Activated naive CD8-positive, alpha-beta T cell treated with anti-CD3 and anti-CD28 coated beads, Interleukin-2, amount 10 ng/mL, durations not matched to agents 7 days and 5 days (primary cell): ENCODE measurements at regions not wholly inside any gene's neighbourhood (a gene's known extent, or its start where the extent isn't known, plus 50 kb on each side); places are given as distances from the start of the nearest gene placed in this dataset.

Experiments
- ATAC-seq: fragments of 150-1000 bp; cut with Tn5 transposase; one replicate; pipeline ENCODE4 v1.10.0; 2021; ENCODE audit warnings: low read depth, moderate library complexity
- POLR2A ChIA-PET: fragments of 350-600 bp; sonication (Branson Sonifier 250); formaldehyde crosslinking; loops from one replicate; lab custom pipeline; 2021; ENCODE audit warnings: antibody characterized with exemption; lab: Charles Lee
- DNase-seq: peaks from one replicate; pipeline ENCODE4 v3.0.0; 2021
- H3K27ac Mint-ChIP-seq: one replicate; pipeline ENCODE4 v1.8.0; 2022; ENCODE audit warnings: mild to moderate bottlenecking, mixed read lengths
- H3K27me3 Mint-ChIP-seq: one replicate; pipeline ENCODE4 v1.8.0; 2022; ENCODE audit warnings: mild to moderate bottlenecking, moderate library complexity, mixed read lengths
- H3K36me3 Mint-ChIP-seq: one replicate; pipeline ENCODE4 v1.8.0; 2021; ENCODE audit warnings: mild to moderate bottlenecking, mixed read lengths
- H3K4me1 Mint-ChIP-seq: one replicate; pipeline ENCODE4 v1.8.0; 2021; ENCODE audit warnings: mixed read lengths
- H3K4me3 Mint-ChIP-seq: one replicate; pipeline ENCODE4 v1.8.0; 2022; ENCODE audit warnings: mild to moderate bottlenecking, moderate library complexity, mixed read lengths
- H3K9me3 Mint-ChIP-seq: one replicate; pipeline ENCODE4 v1.8.0; 2021; ENCODE audit warnings: mixed read lengths

DNA sequence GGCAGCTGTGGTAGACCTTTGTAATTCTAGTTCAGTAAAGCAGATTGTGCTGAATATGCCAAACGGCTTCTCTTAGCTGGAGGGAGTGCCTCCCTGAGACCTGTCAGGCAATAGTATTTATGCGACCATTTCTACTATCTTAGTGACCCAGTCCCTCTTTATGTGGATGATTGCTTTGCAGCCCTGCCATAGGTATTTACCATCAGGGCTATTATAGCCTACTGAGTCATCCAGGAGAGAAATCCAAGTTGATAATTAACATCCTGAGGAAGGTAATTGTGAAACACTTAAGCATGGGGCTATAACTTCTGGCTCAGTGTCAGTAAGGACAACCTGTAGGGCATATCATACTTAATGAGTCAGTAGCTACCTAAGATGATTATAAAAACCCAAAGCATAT lies 103.9 kb upstream of the MAOA start:
- Mint-ChIP-seq H3K27ac (no peak overlapping the region), H3K36me3 (no peaks in the 10 kb centered on the region), H3K4me3 (no peak overlapping the region), H3K27me3 (no peaks in the 10 kb centered on the region), H3K4me1 (peaks cover 2% of the 10 kb centered on the region), H3K9me3 (peaks cover 1% of the 10 kb centered on the region)
- DNase-seq (no peak), ATAC-seq (no peak)
- POLR2A ChIA-PET, result no interaction called here

DNA sequence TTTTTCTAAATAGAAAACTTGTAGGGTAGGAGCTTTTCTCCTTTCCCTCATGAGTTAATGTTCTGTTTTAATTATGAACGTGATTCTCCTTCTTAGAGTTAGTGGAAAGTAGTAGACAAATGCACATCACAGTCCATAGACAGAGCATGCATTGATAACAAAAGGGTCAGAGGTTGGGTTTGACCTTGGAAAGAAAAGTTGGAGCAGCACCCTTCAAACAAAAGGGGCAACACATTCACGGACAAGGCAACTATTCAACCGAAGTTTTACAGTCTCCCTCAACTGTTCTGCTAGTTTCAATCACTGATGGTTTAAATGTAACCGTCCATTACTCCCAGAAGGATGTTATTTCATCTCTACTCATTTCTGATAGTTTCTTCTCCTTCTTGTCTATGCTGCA lies 103.4 kb upstream of the MAOA start:
- Mint-ChIP-seq H3K27me3 (no peaks in the 10 kb centered on the region), H3K27ac (no peak overlapping the region), H3K36me3 (no peaks in the 10 kb centered on the region), H3K9me3 (peaks cover 1% of the 10 kb centered on the region), H3K4me3 (no peak overlapping the region), H3K4me1 (peaks cover 2% of the 10 kb centered on the region)
- ATAC-seq, result no peak
- POLR2A ChIA-PET, result no interaction called here
- DNase-seq, result no peak

DNA sequence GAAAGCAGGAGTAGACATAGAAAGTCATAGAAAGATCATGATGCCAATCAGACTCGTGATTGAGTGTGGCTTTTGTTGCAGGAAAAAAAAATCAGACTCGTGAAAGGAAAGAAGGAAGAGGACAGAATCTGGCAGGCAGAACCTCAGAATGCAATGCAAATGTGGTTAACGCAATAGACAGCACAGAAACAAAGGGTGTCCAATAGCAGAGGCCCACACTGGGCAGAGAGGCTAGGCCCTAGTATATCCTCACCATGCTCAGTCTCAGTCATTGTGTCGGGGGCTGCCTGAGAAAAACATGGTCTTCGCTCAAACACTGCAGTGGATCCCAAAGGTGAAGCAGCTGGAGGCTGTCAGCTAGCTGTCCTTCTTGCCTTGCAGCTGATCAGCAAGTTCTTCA lies 102.8 kb upstream of the MAOA start:
- H3K9me3 Mint-ChIP-seq, result no peaks in the 10 kb centered on the region
- H3K4me3 Mint-ChIP-seq, result no peak overlapping the region
- no peak overlapping the region for H3K27ac Mint-ChIP-seq
- peaks cover 3% of the 10 kb centered on the region for H3K4me1 Mint-ChIP-seq
- no peaks in the 10 kb centered on the region for H3K36me3 Mint-ChIP-seq
- ATAC-seq (no peak), DNase-seq (no peak)
- POLR2A ChIA-PET, result no interaction called here
- H3K27me3 Mint-ChIP-seq, result no peaks in the 10 kb centered on the region

DNA sequence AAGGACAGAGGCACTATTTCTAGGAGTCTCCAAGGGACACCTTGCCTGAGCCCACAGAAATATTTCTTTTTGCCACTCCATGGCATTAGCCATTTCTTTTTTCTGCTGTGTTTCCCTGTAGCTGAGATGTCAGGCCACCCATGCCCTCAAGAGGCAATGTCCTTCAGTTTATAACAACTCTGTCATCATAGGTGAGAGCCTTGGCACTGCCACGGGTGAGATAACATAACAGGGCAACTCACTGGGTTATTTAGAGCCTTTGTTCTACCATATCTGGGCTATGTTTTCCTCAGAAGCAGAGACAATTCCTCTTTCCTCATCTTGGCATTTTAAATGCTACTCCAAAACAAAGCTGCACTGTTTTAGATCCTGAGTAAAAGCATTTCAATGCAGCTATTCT lies 99.9 kb upstream of the MAOA start:
- Mint-ChIP-seq H3K4me3 (no peak overlapping the region), H3K27me3 (no peaks in the 10 kb centered on the region), H3K36me3 (no peaks in the 10 kb centered on the region), H3K9me3 (no peaks in the 10 kb centered on the region), H3K4me1 (peaks cover 3% of the 10 kb centered on the region), H3K27ac (no peak overlapping the region)
- POLR2A ChIA-PET, result no interaction called here
- ATAC-seq (no peak), DNase-seq (no peak)

DNA sequence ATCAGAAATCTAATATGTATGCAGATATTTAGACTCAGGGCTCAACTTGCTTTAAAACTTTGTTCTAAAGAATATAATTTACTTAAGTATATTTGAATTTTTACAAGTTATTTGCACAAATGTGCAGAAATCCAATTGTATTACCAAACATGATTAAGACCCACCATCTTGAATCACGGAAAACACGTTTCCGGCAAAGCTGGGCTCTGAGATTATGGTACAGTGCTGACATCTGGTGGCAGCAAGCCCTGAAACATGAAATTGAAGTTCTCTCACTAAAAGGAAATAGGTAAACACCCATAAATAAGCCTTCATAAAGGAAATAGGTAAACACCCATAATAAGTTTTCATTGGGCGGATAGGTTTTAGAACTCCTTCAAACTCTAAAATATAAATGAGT lies 98.3 kb upstream of the MAOA start:
- ATAC-seq, result no peak
- Mint-ChIP-seq H3K9me3 (no peaks in the 10 kb centered on the region), H3K27ac (no peak overlapping the region), H3K27me3 (no peaks in the 10 kb centered on the region), H3K4me1 (peaks cover 1% of the 10 kb centered on the region), H3K4me3 (no peak overlapping the region), H3K36me3 (no peaks in the 10 kb centered on the region)
- POLR2A ChIA-PET, result no interaction called here
- peak; percentile 35 for DNase-seq

DNA sequence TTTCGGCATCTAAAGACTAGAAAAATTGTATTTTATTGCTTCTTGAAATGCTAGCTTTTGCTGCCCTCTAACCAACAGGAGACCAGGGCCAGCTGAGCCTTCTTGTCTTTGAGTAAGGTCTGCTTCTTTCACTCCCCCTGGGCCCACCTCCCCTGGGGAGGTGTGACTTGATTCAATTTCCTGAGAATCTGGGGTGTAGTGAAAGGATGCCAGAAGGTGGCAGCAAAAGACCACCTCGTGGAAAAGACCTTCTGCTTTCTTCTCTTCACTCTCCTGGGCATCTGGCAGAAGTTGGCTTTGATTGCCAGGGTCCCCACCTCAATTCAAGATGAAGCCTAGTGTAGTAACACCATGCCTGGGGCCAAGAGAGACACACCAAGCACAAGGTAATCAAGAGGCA lies 96.5 kb upstream of the MAOA start:
- H3K4me1 Mint-ChIP-seq, result peaks cover 1% of the 10 kb centered on the region
- DNase-seq (peak; percentile 20), ATAC-seq (no peak)
- no peak overlapping the region for H3K27ac Mint-ChIP-seq
- H3K27me3 Mint-ChIP-seq, result no peaks in the 10 kb centered on the region
- no peaks in the 10 kb centered on the region for H3K36me3 Mint-ChIP-seq
- no peak overlapping the region for H3K4me3 Mint-ChIP-seq
- no peaks in the 10 kb centered on the region for H3K9me3 Mint-ChIP-seq
- POLR2A ChIA-PET, result no interaction called here

DNA sequence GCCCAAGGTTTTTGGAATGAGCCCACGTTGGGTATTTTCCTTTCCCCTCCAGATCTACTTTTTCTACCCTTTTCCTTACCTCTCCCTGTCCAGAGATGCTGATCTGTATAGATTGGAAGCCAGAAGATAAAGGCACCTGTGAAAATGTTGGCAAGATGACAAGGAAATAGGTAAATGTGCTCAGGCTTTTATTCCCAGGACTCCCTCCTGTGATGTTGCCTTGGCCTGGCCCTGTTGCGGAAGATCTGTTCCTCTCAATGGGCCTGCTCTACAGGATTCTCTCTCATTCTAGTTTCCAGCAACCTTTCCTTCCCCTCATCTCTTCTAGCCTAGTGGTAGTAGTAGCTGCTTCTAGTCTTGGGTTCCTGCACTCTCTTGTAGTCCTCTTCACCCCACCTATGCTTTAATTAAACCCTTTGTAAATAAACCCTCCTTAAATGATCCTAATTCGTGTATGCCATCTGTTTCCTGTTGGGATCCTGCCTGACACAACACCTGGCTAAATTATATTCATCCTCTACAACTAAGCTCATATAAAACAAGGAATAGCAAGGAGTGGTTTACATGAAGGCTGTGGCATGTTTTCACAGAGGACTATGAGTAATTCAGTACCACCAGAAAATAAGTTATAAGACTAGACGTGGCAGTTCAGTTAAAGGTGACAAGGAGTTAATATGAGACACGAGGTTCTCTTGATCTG lies 95.7 kb upstream of the MAOA start:
- no peak overlapping the region for H3K4me3 Mint-ChIP-seq
- no peaks in the 10 kb centered on the region for H3K9me3 Mint-ChIP-seq
- H3K36me3 Mint-ChIP-seq, result no peaks in the 10 kb centered on the region
- POLR2A ChIA-PET, result no interaction called here
- no peak for DNase-seq
- ATAC-seq, result no peak
- H3K27me3 Mint-ChIP-seq, result no peaks in the 10 kb centered on the region
- peaks cover 1% of the 10 kb centered on the region for H3K4me1 Mint-ChIP-seq
- H3K27ac Mint-ChIP-seq, result no peak overlapping the region

DNA sequence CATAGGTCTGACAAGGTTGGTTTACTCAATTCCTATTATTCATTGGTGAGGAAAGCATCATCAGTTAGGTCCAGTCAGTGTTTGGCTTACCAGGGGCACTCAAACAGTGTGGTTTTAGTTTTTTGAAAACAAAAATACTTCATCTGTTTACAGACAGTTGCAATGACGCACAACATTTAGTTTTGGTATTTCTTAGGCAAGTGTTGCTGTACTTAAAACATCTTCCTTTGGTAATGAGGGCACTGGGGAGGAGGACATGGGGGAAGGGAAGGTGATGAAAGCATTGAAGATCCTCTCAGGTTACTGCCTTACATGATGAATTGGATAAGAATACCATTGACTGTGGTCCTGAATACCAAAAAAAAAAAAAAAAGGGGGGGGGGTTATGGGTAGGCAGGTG lies 93.7 kb upstream of the MAOA start:
- ATAC-seq (no peak), DNase-seq (no peak)
- peaks cover 1% of the 10 kb centered on the region for H3K4me1 Mint-ChIP-seq
- POLR2A ChIA-PET, result no interaction called here
- H3K27me3 Mint-ChIP-seq, result no peaks in the 10 kb centered on the region
- no peaks in the 10 kb centered on the region for H3K9me3 Mint-ChIP-seq
- H3K27ac Mint-ChIP-seq, result no peak overlapping the region
- H3K36me3 Mint-ChIP-seq, result no peaks in the 10 kb centered on the region
- H3K4me3 Mint-ChIP-seq, result no peak overlapping the region

DNA sequence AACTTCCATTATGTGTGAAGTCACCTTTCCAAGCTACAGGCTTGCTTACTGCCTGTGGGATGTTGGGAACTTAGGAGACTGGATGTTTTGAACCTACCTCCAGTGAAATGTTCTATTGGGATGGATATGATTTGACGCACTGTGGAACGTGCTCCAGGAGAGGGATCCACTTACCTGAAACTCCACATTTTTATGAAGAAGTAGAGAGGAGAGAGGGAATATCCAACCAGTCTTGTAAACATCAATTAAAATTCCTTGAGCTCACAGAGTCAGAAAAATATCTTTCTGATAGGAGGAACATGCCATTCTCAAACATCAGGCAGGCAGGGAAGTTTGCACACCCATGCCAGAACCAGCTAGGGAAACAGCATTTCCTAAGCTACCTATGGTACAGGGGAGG lies 91.1 kb upstream of the MAOA start:
- Mint-ChIP-seq H3K27ac (no peak overlapping the region), H3K9me3 (no peaks in the 10 kb centered on the region), H3K27me3 (no peaks in the 10 kb centered on the region), H3K4me1 (no peaks in the 10 kb centered on the region), H3K36me3 (no peaks in the 10 kb centered on the region), H3K4me3 (no peak overlapping the region)
- DNase-seq (no peak), ATAC-seq (no peak)
- POLR2A ChIA-PET, result no interaction called here

DNA sequence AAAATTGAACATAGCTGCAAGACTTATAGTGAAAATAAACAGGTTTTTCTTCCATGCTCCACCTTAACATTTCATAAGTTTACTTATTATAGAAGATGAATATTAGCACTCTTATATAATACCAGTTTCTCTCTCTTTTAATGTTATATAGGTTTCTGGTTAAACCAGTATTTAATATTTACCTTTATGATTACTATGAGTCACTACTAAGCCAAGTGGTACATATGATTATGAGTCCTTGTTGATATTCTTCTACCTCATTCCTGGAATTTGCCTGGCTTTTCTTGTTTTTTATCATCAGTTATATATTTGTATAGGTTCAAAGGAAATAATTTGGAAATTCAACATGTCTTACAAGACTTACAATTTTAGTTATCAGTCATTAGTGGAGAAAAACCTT lies 89.9 kb upstream of the MAOA start:
- POLR2A ChIA-PET, result no interaction called here
- H3K36me3 Mint-ChIP-seq, result no peaks in the 10 kb centered on the region
- no peak for ATAC-seq
- DNase-seq, result no peak
- H3K9me3 Mint-ChIP-seq, result no peaks in the 10 kb centered on the region
- H3K4me1 Mint-ChIP-seq, result no peaks in the 10 kb centered on the region
- H3K27ac Mint-ChIP-seq, result no peak overlapping the region
- no peak overlapping the region for H3K4me3 Mint-ChIP-seq
- no peaks in the 10 kb centered on the region for H3K27me3 Mint-ChIP-seq

DNA sequence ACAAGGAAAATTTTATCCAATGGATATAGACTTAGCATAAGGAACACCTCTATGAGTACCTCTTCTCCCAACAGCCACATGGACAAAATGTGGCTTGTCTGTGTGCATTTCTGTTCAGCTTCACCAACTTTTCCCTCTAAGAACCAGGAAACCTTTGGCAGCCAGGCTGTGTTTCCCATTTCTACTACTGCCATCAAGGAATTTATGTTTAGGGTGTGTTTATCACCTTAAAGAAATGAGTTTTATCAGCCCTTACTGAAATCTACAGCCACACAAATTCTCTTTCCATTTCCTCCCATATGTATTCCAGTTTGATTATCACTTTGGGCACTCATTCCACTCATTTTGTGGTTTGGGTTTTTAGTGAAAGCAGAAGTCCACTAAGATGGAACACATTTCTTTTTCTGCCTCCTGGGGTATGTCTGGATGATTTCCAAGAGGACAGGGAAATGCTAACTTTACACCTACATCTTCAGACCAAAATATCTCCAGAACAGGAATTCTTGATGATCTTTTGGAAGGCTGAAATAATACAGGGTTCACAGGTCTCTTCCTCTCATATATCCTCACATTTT lies 82.6 kb upstream of the MAOA start:
- H3K4me1 Mint-ChIP-seq, result no peaks in the 10 kb centered on the region
- H3K36me3 Mint-ChIP-seq, result no peaks in the 10 kb centered on the region
- H3K9me3 Mint-ChIP-seq, result no peaks in the 10 kb centered on the region
- POLR2A ChIA-PET, result no interaction called here
- no peak for ATAC-seq
- no peak for DNase-seq
- no peak overlapping the region for H3K4me3 Mint-ChIP-seq
- H3K27ac Mint-ChIP-seq, result no peak overlapping the region
- H3K27me3 Mint-ChIP-seq, result no peaks in the 10 kb centered on the region

DNA sequence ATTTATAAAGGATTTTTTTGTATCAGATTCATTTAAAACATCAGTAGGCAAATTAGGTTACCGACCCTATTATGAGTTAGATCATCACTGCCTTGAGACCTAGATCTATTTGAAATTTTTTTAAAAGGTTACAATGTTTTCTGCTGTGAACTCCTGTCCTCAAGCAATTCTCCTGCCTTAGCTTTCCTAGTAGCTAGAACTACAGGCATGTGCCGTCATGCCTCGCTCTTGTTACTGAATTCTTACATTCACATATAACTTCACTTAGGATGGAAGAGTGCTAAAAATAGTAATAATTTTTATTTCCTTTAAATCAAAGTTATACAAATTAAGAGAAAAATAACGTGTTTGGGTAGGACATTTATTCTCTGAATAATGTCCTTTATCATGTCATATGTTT lies 75.5 kb upstream of the MAOA start:
- no peak overlapping the region for H3K27ac Mint-ChIP-seq
- H3K4me3 Mint-ChIP-seq, result no peak overlapping the region
- no peak for ATAC-seq
- no peak for DNase-seq
- no peaks in the 10 kb centered on the region for H3K9me3 Mint-ChIP-seq
- POLR2A ChIA-PET, result no interaction called here
- no peaks in the 10 kb centered on the region for H3K27me3 Mint-ChIP-seq
- no peaks in the 10 kb centered on the region for H3K4me1 Mint-ChIP-seq
- no peaks in the 10 kb centered on the region for H3K36me3 Mint-ChIP-seq

DNA sequence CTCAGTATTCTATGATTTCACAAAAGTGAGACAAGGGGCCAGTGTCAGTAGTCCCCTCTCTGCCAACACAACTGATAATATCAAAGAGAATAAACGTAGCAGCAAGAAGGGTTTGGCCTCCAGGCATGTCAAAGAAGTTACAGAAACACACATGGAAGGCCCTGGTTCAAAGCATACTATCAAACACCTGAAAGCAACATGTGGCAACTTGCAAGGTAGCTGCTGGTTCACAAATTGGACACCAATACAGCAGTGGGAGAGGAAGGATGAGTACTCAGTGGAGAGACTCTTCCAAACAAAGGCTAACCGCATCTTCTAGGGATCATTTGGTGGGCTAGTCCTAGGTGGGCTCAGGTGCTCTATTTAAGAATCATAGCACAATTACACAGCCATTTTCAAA lies 74.9 kb upstream of the MAOA start:
- no peak for ATAC-seq
- H3K4me1 Mint-ChIP-seq, result no peaks in the 10 kb centered on the region

DNA sequence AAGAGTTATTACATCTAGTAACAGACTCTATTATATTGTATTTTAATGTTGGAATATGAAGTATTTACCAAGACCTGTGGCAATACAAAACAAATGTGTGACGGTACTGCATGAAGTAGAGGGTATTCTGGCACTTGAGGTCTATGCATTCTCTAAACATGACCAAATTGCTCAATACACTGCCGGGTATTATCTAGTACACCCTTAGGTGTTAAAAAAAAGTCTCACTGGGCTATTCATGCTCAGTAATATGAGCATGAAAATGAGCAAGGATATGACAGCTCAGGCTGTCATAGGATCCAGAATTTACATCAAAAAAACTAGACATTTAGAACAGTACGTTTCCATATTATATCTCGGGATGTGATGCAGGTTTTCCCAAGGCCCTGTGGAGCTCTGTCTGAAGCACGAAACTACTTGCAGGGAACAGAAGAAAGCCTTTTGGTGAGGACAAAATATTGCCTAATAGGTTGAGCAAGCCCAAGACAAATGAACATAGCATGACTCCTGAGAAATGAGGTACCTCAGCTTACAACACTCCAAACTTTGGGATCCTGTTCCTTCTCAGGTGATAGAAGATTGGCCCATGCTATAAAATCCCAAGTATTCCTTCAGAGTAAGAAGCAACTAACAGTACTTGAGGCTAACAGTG lies 74.1 kb upstream of the MAOA start:
- POLR2A ChIA-PET, result no interaction called here
- Mint-ChIP-seq H3K36me3 (no peaks in the 10 kb centered on the region), H3K27ac (no peak overlapping the region), H3K9me3 (no peaks in the 10 kb centered on the region), H3K27me3 (no peaks in the 10 kb centered on the region), H3K4me1 (no peaks in the 10 kb centered on the region), H3K4me3 (no peak overlapping the region)
- ATAC-seq (no peak), DNase-seq (no peak)

More for the DNA sequence above, 74.9 kb upstream of the MAOA start:
- DNase-seq, result no peak
- Mint-ChIP-seq H3K36me3 (no peaks in the 10 kb centered on the region), H3K4me3 (no peak overlapping the region), H3K27ac (no peak overlapping the region), H3K27me3 (no peaks in the 10 kb centered on the region), H3K9me3 (no peaks in the 10 kb centered on the region)
- POLR2A ChIA-PET, result no interaction called here
